HUES64 (cell line): ENCODE measurements at regions not wholly inside any gene's neighbourhood (a gene's known extent, or its start where the extent isn't known, plus 50 kb on each side); places are given as distances from the start of the nearest gene placed in this dataset.

Experiments
- H3K27ac ChIP-seq: 2 replicates; pipeline ENCODE4 v1.7.0; 2013; ENCODE audit warnings: low read depth, low read length, inconsistent platforms
- H3K27me3 ChIP-seq: 2 replicates; pipeline ENCODE4 v1.6.1; 2013; ENCODE audit warnings: mild to moderate bottlenecking, low read length; ENCODE audit not compliant: insufficient read depth
- H3K36me3 ChIP-seq: 2 replicates; pipeline ENCODE4 v1.6.1; 2013; ENCODE audit warnings: mild to moderate bottlenecking, low read length; ENCODE audit not compliant: insufficient read depth
- H3K4me1 ChIP-seq: 2 replicates; pipeline ENCODE4 v1.6.1; 2013; ENCODE audit warnings: mild to moderate bottlenecking, low read length, moderate library complexity; ENCODE audit not compliant: insufficient read depth
- H3K4me3 ChIP-seq: 2 replicates; pipeline ENCODE4 v1.5.1; 2013; ENCODE audit warnings: mild to moderate bottlenecking, low read length, moderate library complexity
- H3K9ac ChIP-seq: 2 replicates; pipeline ENCODE4 v1.6.1; 2013; ENCODE audit warnings: mild to moderate bottlenecking, low read depth, low read length
- H3K9me3 ChIP-seq: 2 replicates; pipeline ENCODE4 v1.6.1; 2013; ENCODE audit warnings: low read depth, low read length; ENCODE audit not compliant: insufficient read depth
- WGBS: fragments of 150-250, 120-280 bp; methylation state at CpG from one replicate; pipeline ENCODE4 v1.1.7; 2013; ENCODE audit warnings: missing lambda C conversion rate; 5-methylcytosine and 5-hydroxymethylcytosine counted together

DNA sequence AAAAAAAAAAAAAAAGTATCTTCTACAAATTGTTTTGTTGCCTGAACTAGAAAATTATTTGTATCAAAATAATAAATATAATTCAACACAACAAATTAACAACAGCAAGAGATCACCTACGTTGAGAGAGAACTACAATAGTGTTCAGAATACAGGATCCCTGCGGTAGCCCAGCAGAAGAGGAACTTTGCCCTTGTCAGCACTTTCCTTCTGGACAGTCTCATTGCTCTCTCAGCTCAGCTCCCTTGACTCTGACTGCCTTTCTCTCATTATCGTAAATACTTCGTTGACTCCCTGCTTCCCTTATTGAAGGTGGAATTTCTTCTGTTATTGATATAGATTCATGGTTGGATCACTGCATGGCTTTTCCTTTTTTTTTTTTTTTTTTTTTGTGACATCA lies 469.5 kb upstream of the VSTM2A start:
- Histone ChIP-seq H3K27me3 (no peaks in the 10 kb centered on the region), H3K4me3 (no peak overlapping the region), H3K27ac (no peak overlapping the region), H3K4me1 (no peaks in the 10 kb centered on the region), H3K36me3 (no peaks in the 10 kb centered on the region), H3K9me3 (no peaks in the 10 kb centered on the region), H3K9ac (no peak overlapping the region)
- 97% methylated on average over 3 of the region's 4 CpGs for WGBS

DNA sequence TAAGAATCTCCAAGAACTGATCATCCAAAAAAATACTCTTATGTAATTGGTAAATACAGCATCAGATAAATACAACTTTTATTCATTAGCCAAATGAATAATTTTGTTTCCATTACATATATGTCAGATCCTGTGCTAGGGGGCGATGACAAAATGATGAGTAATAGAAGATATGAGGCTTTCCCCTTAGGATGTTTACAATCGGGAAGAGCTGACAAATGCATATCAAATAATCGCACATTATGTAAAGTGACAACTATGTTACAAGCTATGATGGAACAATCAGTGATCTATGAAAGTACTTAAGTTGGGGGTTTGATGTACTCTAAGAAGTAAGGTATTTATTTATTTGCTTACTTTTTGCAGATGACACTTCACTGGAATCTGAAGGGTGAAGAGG lies 465.6 kb upstream of the VSTM2A start:
- Histone ChIP-seq H3K27me3 (no peaks in the 10 kb centered on the region), H3K36me3 (no peaks in the 10 kb centered on the region)
- WGBS = 92% methylated on average over 3 of the region's 3 CpGs

DNA sequence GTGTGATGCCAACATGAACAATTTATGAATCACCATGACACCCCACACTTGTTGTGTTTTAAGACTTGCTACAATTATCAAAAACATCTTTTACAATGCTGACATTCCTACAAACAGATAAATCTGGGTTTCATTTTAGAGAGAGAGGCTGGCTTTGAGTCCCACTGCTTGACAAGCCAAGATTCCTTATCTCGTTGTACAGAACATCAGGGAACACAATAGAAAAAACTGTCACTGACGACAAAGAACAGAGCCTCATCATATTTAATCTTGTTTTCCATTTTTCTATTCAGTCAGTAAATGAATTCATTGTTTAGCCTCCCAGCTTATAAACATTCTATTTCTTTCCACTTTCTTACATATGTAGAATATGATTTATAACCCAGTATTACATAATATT lies 461.6 kb upstream of the VSTM2A start:
- 94% methylated on average over 2 of the region's 2 CpGs for WGBS

More for the DNA sequence above, 465.6 kb upstream of the VSTM2A start:
- H3K4me1 ChIP-seq = no peaks in the 10 kb centered on the region
- H3K27ac ChIP-seq = no peak overlapping the region
- H3K9ac ChIP-seq = no peak overlapping the region
- H3K4me3 ChIP-seq = no peak overlapping the region
- H3K9me3 ChIP-seq = no peaks in the 10 kb centered on the region

DNA sequence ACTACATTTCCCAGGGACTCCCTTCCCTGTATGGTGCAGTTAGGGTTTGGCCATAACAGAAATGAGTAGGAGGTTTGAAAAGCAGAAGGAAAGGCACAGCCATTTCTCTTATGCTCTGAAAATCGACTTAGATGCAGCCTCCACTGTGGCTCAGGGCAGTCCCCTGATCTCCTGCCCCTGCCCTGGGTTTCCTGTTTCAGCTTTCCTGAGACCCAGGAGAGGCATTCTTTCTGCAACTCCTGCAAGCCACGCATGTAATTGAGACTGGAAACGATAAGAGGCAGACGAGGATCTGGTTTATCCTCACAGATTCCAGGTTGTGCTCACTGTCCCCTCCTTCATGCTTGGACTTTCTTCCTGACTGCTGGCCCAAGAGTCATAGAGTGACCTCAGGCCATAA lies 461.2 kb upstream of the VSTM2A start:
- H3K9ac ChIP-seq = no peak overlapping the region
- no peaks in the 10 kb centered on the region for H3K36me3 ChIP-seq
- H3K27ac ChIP-seq = no peak overlapping the region
- WGBS = 93% methylated on average over 4 of the region's 4 CpGs
- no peak overlapping the region for H3K4me3 ChIP-seq
- no peaks in the 10 kb centered on the region for H3K4me1 ChIP-seq
- H3K9me3 ChIP-seq = no peaks in the 10 kb centered on the region
- H3K27me3 ChIP-seq = no peaks in the 10 kb centered on the region

More for the DNA sequence above, 461.6 kb upstream of the VSTM2A start:
- no peaks in the 10 kb centered on the region for H3K9me3 ChIP-seq
- H3K4me3 ChIP-seq = no peak overlapping the region
- H3K27ac ChIP-seq = no peak overlapping the region
- H3K36me3 ChIP-seq = no peaks in the 10 kb centered on the region
- no peaks in the 10 kb centered on the region for H3K27me3 ChIP-seq
- H3K4me1 ChIP-seq = no peaks in the 10 kb centered on the region
- no peak overlapping the region for H3K9ac ChIP-seq

DNA sequence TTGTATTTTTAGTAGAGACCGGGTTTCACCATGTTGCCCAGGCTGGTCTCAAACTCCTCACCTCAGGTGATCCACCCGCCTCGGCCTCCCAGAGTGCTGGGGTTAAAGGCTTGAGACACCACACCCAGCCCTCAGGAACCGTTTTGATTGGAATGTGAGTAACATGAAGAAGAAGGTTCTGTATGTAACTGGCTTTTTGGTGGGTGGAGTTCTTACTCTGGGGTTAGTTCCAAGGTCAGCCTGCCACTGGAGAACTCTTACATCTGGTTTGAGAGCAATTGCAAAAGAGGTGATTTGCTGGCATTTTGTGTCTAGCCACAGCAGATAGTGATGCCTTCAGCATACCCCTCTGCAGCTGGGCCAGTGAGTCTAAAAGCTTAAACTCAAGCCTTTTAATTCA lies 457.8 kb upstream of the VSTM2A start:
- Histone ChIP-seq H3K4me3 (no peak overlapping the region), H3K27me3 (no peaks in the 10 kb centered on the region), H3K27ac (no peak overlapping the region), H3K36me3 (no peaks in the 10 kb centered on the region), H3K4me1 (no peaks in the 10 kb centered on the region), H3K9ac (no peak overlapping the region), H3K9me3 (no peaks in the 10 kb centered on the region)
- WGBS = 96% methylated on average over 4 of the region's 4 CpGs

DNA sequence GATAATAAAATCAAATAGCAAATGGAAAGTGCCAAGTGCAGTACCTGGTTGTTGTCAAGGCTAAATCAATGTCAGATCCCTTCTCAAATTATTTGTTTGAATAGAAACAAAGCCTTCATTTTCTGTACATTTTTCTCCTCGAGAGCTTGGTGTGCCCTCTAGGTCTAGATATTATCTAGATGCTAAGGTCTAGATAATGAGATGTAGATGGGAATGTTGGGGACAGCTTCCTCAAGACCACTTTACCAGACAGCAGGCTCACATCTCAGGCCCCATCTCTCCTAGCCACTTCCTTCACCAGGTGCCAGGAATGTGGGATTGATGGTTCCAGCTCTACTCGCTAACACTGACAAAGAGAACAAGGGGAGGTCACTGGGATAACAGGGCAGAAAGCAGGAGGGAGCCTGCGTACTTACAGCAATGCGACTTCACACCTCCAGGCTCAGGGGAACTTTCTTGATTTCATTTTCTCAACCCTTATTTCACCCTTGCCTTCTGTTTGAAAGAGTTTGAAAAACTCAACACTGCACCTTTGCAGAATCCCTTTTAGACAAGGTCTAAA lies 451.4 kb upstream of the VSTM2A start:
- Histone ChIP-seq H3K4me1 (no peaks in the 10 kb centered on the region), H3K9ac (no peak overlapping the region), H3K36me3 (no peaks in the 10 kb centered on the region), H3K9me3 (no peaks in the 10 kb centered on the region), H3K4me3 (no peak overlapping the region), H3K27ac (no peak overlapping the region), H3K27me3 (no peaks in the 10 kb centered on the region)
- WGBS = 84% methylated on average over 4 of the region's 4 CpGs

DNA sequence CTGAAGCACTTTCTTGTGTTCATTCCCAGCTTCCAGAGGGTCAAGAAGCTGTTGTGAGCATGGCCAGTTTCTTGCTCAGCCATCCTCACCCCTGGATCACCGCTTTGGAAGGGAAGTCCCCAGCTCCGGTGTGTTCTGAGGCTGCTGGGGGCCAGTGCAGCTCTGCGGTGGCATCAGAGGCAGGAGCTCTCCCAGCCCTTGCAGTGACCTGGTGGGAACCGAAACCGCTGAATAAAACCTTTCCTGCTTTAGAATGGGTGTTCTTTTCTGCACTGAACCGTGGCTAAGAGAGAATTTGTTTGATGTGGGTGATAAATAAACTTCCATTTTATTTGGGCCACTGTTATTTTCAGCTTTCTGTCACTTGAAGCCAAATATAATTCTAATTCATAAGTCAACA lies 450.9 kb upstream of the VSTM2A start:
- H3K9ac ChIP-seq = no peak overlapping the region
- H3K27me3 ChIP-seq = no peaks in the 10 kb centered on the region
- H3K9me3 ChIP-seq = no peaks in the 10 kb centered on the region
- H3K4me3 ChIP-seq = no peak overlapping the region
- no peaks in the 10 kb centered on the region for H3K36me3 ChIP-seq
- peaks cover 2% of the 10 kb centered on the region for H3K4me1 ChIP-seq
- 92% methylated on average over 6 of the region's 6 CpGs for WGBS
- H3K27ac ChIP-seq = no peak overlapping the region

DNA sequence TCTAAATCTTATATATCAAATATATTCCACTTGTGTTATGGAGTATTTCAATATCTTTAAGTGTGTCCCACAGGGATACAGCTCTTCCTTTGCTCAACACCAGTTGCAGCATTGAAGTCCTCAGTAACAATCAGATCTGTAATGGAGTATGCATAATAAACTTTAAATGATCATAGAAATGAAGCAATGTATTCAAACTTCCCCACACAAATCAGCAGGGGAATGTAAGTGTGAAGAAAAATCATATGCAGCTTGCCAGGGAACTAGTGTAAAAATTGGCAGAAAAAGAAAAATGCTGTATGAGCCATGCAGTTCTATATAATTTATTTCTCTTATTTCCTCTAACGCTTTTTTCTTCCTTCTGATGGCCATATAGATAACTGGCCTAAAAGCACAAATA lies 444.3 kb upstream of the VSTM2A start:
- no CpG with 5 or more reads among the region's 1 CpG for WGBS
- H3K36me3 ChIP-seq = no peaks in the 10 kb centered on the region

DNA sequence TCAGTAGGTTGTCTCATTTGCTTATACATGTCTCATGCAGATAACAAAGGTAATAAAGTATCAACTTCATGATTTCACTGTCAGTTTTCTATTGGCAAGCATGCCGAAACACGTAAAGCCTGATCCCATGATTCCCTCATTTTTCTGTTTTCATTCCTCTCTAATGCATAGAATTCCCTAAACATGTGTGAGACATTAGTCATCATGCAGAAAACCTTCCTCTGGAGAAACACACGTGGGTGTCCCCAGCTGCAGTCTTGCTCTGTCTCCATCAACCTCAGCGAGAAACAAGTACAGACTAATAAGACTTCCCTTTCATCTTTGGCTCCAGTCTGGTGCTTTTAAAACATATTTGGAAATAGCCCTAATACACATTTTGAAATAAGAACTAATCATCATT lies 432.7 kb upstream of the VSTM2A start:
- Histone ChIP-seq H3K9me3 (no peaks in the 10 kb centered on the region), H3K27ac (no peak overlapping the region), H3K27me3 (no peaks in the 10 kb centered on the region), H3K36me3 (no peaks in the 10 kb centered on the region), H3K4me1 (peaks cover 6% of the 10 kb centered on the region), H3K9ac (no peak overlapping the region), H3K4me3 (no peak overlapping the region)
- 84% methylated on average over 4 of the region's 4 CpGs for WGBS

More for the DNA sequence above, 444.3 kb upstream of the VSTM2A start:
- Histone ChIP-seq H3K27me3 (no peaks in the 10 kb centered on the region), H3K9me3 (peaks cover 3% of the 10 kb centered on the region; the same call in 1 of the 2 replicates), H3K4me3 (no peak overlapping the region), H3K9ac (no peak overlapping the region), H3K27ac (no peak overlapping the region), H3K4me1 (peaks cover 7% of the 10 kb centered on the region)

DNA sequence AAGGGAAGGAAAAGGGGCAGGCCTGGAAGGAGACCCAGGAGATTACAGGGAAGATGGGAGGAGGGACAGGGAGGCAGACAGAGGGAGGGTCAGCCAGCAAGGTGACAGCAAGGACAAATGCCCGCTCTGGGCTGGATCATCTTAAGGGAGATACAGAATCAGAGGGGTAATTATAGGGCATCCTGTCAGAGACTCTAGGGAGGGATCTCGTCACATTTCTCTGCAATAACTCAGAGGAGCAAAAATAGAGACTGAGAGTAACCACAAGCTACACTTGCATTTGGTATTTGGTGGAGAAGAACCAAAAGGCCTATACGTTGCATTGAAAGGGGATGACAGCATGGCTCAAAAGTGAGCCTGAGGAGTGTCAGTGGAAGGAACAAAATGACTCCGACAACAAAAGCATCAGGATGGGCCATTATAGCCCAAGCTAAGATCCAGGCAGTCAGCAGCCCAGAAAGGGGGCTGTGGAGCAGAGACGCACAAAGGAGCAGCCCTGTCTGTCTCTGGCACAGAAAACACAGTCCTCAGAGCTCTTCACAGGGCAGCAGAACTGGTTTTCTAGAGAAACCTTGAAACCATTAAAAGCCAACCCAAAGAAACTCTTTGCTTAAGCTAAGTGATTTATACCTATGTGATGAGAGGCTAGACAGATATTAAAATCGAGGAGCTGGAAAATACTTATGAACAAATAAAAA lies 430.2 kb upstream of the VSTM2A start:
- H3K4me1 ChIP-seq = peaks cover 2% of the 10 kb centered on the region
- H3K36me3 ChIP-seq = no peaks in the 10 kb centered on the region
- no peak overlapping the region for H3K4me3 ChIP-seq
- H3K27ac ChIP-seq = no peak overlapping the region
- H3K9ac ChIP-seq = no peak overlapping the region
- WGBS = 90% methylated on average over 5 of the region's 6 CpGs
- H3K9me3 ChIP-seq = no peaks in the 10 kb centered on the region
- no peaks in the 10 kb centered on the region for H3K27me3 ChIP-seq

DNA sequence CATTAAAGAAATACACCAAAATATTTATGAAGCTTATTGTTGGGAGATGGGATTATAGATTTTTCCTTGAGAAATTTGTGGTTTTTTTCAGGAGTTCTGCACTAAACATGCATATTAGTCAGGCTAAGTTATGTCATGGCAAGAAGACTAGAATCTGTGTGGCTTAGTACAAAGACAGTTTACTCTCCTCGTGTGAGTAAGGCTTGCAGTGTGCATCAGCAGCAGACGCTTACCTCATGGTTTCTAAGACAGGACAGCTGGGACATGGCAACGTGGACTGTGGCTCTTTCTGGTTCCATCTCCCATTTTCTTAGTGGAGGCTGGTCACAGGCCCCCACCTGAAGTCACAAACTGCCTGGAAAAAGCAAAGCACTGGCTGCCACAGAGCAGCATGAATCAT lies 429.6 kb upstream of the VSTM2A start:
- Histone ChIP-seq H3K4me1 (no peaks in the 10 kb centered on the region), H3K27ac (no peak overlapping the region), H3K4me3 (no peak overlapping the region), H3K36me3 (no peaks in the 10 kb centered on the region), H3K27me3 (no peaks in the 10 kb centered on the region), H3K9ac (no peak overlapping the region), H3K9me3 (no peaks in the 10 kb centered on the region)
- WGBS = 84% methylated on average over 3 of the region's 3 CpGs
